ENCODE measurements at regions not wholly inside any gene's neighbourhood (a gene's known extent, or its start where the extent isn't known, plus 50 kb on each side); places are given as distances from the start of the nearest gene placed in this dataset.

GRCh38 chr12:70985850-70986249 lies 65.3 kb upstream of the PTPRR start:
- no peak for TF ChIP-seq CTCF (IDR thresholded peaks at IDR 0.05; ENCODE audit: insufficient read depth, low read depth, low read length)
- no peak for TF ChIP-seq EZH2 (IDR thresholded peaks at IDR 0.05; ENCODE audit: insufficient read depth, low read length)
